B cell (primary cell): ENCODE measurements at regions not wholly inside any gene's neighbourhood (a gene's known extent, or its start where the extent isn't known, plus 50 kb on each side); places are given as distances from the start of the nearest gene placed in this dataset.

Experiments used
- EZH2 ChIP-seq: IDR thresholded peaks from 2 replicates; pipeline ENCODE4 v1.6.1; 2012; ENCODE audit warnings: borderline replicate concordance, low read depth, mild to moderate bottlenecking, moderate library complexity, low read length; ENCODE audit not compliant: insufficient read depth, poor library complexity, severe bottlenecking
- TF ChIP-seq, protein P1 (sequence below): fragments of 200-600 bp; IDR thresholded peaks from one replicate; pipeline ENCODE4 v1.8.0; 2022; ENCODE audit warnings: antibody characterized with exemption, mild to moderate bottlenecking

DNA sequence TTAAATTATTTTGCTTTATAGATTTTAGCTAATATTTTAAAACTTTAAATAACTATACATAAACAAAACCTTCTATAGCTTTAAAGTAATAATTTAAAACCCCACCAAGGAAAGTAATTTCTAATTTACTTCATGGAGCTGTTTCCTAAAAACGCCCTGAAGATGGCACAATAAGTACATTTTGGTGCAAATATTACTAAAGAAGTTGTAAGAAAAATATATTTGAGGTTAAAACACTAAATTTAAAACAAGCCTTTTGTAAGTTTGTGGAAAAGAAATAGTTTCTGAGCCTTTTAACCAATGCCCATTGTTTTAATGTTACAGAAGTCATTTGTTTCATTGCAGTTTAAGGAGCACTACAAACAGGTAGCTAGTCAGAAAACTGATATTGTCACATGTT is 137.4 kb upstream of the AGA start:
- TF ChIP-seq, protein P1, sequence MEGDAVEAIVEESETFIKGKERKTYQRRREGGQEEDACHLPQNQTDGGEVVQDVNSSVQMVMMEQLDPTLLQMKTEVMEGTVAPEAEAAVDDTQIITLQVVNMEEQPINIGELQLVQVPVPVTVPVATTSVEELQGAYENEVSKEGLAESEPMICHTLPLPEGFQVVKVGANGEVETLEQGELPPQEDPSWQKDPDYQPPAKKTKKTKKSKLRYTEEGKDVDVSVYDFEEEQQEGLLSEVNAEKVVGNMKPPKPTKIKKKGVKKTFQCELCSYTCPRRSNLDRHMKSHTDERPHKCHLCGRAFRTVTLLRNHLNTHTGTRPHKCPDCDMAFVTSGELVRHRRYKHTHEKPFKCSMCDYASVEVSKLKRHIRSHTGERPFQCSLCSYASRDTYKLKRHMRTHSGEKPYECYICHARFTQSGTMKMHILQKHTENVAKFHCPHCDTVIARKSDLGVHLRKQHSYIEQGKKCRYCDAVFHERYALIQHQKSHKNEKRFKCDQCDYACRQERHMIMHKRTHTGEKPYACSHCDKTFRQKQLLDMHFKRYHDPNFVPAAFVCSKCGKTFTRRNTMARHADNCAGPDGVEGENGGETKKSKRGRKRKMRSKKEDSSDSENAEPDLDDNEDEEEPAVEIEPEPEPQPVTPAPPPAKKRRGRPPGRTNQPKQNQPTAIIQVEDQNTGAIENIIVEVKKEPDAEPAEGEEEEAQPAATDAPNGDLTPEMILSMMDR = no peak
- no peak for TF ChIP-seq EZH2
